Ramos (cell line): ENCODE measurements at regions not wholly inside any gene's neighbourhood (a gene's known extent, or its start where the extent isn't known, plus 50 kb on each side); places are given as distances from the start of the nearest gene placed in this dataset.
"Not testable (repeated sequence)": the region's sequence is repeated elsewhere in the genome, so short reads cannot be mapped to it uniquely, and the experiment has no call there.

Experiments
- in situ Hi-C: fragments of 300-500 bp; cut with MboI; formaldehyde crosslinking; loops from one replicate; pipeline ENCODE4 v1.14.3; 2022; ENCODE audit warnings: low sequenced_read_pairs; ENCODE audit not compliant: unreplicated experiment

- in situ Hi-C loops, result no loop called here
Measured at GRCh38 chr9:31733166-31733565, 651.3 kb upstream of the ACO1 start.

DNA sequence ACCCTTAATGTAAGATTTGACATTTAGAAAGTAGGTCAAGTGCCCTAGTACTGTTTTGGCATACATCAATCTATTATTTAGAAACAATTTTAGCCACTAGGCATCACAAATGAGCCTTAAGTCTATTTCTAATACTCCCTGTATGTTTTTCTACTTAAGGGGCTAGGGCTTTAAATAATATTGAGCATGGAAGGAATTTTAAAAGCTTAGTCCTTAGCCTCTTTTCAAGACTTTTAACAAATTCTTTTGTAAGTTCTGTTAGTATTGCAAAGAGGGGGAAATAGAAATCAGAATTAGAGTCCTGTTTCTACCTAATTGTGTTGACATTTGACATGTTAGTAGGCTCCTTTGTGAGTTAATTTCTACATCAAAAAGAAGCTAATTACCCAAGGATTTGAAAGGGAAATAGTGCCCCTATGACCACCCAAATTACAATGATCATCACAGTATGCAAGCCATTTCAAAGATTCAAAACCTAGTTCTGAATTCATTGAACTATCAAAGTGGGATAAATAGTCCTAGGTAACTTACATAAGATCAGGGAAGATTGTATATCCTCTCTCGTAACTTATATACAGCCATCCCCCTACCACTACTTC is 647.8 kb upstream of the ACO1 start:
- in situ Hi-C loops, result no loop called here

DNA sequence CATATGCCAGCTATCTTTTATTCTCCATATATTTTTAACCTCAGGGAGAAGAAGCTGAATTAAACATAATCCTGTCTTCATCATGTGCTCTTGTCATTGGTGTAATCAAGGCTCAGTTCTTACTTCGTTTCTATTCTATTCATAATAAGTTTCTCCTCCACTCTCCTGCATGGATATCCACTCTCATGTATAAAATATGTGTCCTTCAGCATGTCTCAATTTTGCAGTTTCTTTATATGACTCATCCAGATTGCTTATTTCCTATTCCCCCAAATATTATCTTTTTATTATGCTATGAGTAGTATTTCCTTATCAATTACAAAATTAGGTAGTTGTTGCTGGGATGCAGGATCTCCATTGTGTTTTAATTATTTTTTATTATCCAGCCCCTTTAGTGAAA is 643.7 kb upstream of the ACO1 start:
- in situ Hi-C loops, result no loop called here

DNA sequence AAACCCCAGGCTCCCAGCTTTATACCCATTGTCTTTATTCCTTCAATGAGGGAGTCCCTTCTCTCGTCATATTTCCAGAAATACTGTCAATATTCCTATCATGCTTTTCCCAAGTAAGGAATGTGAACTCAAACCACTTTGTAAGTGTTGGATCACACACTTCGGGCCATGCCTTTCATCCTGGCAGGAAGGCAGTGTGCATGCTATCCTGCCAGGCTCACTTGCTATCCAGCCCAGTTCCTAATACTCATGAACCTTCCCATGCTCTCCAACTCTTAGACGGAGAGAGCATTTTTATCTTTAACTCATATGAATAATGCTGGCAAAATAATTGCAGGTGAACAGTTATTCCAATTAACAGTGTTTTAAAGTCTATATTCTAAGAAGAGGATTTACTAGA is 639.9 kb upstream of the ACO1 start:
- in situ Hi-C loops, result no loop called here

- in situ Hi-C loops, result no loop called here
Measured at GRCh38 chr9:31745468-31745867, 639.0 kb upstream of the ACO1 start.

DNA sequence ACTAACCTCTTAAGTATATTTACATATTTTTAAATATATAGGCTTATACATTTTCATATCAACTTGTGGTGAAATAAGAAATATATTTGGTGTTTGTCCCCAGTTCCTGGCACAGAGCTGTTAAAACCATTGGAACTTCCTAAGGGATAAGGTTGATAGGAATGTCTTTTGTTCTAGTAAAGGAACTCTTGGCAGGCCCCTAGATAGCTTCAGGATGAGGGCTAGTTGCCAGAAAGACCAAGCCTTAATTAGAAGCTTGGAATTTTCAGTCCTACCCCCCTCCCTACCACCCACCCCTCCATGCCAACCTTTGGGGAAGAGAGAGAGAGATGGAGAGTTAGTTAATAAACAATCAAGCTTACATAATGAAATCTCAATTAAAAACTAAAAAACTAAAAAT is 638.6 kb upstream of the ACO1 start:
- in situ Hi-C loops, result no loop called here

DNA sequence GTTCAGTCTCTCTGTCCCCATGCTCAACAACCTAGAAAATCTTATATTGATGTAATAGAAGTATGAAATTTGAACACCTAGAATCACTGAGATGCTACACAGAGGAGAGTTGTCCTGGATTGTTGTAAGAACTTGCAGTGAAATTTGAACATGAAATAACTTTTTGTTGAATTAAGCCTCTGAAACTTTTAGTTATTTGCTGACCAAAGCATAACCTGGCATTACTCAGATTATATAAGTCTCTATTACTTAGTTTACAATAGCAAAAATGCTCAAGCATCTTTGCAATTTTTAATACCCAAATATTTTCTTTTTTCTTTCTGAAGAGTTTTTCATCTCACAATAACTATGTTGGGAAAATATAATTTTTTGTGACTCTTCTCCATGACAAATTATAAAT is 630.7 kb upstream of the ACO1 start:
- in situ Hi-C loops, result no loop called here

DNA sequence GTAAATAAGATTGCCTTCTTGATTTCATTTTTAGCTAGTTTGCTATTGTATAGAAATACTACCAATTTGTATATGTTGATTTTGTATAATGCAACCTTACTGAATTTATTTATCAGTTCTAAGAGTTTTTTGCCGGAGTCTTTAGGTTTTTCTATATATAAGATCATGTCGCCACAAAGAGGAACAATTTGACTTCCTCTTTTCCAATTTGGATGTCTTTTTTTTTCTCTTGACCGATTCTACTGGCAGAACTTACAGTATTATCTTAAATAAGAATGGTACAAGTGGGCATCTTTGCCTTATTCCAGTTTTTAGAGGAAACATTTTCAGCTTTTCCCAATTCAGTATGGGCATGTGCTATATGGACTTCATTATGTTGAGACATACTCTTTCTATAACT is 624.7 kb upstream of the ACO1 start:
- in situ Hi-C loops, result no loop called here

DNA sequence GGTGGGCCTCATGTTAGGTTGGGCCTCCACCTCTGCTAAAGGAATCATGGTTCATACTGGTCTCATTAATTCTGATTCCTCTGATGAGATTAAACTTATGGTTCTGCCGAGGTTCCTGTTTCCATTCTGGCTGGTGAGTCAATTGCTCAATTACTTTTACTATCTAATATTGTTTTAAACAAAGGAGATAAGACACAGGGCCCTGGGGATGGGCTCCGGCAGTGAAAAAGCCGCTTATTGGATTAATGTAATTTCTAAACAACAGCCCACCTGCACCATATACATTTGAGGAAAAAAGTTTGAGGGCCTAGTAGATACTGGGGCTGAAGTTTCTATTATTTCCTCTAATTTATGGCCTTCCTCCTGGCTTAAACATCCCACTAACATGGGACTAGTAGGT is 610.4 kb upstream of the ACO1 start:
- in situ Hi-C loops, result not testable (repeated sequence)

DNA sequence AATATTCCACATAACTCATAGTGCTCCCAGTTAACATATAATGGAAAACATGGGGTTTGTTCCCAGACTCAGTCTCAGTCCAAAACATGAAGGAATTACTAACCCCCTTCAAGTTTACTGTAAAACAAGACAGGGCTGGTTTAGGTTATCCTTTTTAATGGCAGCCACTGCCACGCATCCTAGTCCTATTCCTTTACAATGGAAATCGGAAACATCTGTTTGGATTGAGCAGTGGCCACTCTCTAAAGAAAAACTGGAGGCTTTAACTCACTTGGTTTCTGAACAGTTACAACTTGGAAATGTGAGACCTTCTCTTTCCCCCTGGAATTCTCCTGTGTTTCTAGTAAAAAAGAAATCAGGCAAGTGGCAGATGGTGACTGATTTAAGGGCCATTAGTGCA is 609.9 kb upstream of the ACO1 start:
- in situ Hi-C loops, result no loop called here

GRCh38 chr9:31776471-31776870 is 608.0 kb upstream of the ACO1 start:
- in situ Hi-C loops, result no loop called here

- in situ Hi-C loops, result no loop called here
Measured at GRCh38 chr9:31783491-31783890, 601.0 kb upstream of the ACO1 start.

DNA sequence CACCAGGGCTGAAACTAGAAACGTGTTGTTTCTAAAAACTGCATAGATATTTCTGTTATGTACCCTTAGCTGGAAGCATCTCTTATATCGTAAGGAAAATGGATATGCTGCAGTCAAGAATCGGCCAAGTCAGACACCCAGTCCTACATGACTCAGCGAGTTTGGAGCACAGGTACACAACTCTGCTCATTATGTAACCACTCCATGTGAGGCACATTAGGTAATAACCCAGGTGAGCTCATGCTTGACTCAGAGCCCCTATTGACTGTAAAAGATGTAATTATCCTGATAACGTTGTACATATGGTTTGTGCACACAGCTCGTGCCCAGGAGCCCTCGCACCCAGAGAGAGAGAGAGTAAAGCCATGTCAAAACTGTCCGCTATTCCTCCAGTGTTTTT is 593.7 kb upstream of the ACO1 start:
- in situ Hi-C loops, result no loop called here

DNA sequence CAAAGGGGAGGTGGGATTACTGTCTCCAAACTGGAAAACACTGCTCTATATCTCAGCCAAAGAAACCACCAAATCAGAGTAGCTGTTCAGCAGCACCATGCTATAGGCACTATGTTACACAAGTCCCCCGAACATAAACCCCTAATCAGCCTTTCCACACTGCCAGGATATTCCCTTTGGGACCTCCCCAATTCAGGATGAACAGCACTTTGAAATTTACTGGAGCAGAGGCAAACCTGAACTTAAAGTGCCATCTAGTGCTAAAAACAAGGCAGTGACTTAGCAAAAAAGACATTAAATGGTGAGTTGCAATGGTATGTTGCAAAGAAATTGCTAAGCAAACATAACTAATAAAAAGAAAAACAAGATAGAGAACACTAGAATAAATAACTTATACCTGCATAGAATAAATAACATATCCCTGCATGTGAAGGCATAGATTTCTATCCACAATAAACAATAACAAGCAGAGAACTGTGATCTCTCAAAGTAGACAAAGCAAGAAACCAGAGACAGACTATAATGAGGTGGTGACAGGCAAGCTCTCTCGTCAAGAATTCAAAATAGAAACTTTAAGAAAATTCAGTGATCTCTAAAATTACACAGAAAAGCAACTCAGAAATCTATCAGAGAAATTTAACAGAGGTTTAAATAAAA is 584.4 kb upstream of the ACO1 start:
- in situ Hi-C loops, result no loop called here

- in situ Hi-C loops, result no loop called here
Measured at GRCh38 chr9:31807574-31808256, 576.7 kb upstream of the ACO1 start.

GRCh38 chr9:31808766-31809165 is 575.7 kb upstream of the ACO1 start:
- in situ Hi-C loops, result no loop called here

DNA sequence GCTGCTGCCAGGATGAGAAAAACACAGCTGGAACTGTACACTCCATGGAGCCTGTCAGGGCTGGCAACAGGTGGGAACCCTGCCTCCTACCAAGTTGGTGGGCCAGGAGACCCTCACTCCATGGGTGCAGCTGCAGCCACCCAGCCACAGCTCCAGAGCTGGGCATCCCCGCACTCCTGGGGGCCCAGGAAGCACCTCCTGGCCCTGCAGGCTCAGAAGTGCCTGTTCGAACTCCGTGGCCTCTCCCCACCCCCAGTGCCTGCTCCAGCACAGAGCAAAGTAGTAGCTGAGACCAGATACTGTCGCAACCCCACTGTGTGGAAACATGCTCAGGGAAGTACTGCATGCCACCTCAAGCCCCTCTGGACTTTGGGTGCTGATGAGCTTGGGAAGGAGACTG is 564.0 kb upstream of the ACO1 start:
- in situ Hi-C loops, result no loop called here

DNA sequence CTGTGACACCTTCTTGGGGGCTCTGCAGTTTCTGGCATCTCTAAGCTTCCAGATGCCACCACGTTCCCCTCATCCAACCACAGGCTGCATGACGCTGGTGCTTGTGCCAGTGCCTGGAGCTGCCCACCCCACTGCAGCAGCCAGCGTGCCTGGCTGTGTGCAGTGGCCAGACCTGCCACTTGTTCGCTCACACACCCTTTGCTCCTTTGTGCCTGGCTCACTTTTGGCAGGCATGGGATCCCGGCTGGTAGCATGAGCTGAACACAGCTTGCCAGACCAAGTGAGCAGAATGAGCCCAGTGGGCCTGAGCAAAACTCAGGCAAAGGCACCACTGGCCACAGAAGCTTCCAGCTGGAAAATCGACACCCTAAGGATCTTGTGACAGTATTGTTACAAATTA is 562.9 kb upstream of the ACO1 start:
- in situ Hi-C loops, result no loop called here

GRCh38 chr9:31823365-31823764 is 561.1 kb upstream of the ACO1 start:
- in situ Hi-C loops, result no loop called here

GRCh38 chr9:31824860-31825259 is 559.6 kb upstream of the ACO1 start:
- in situ Hi-C loops, result no loop called here

- in situ Hi-C loops, result no loop called here
Measured at GRCh38 chr9:31837211-31837610, 547.2 kb upstream of the ACO1 start.

GRCh38 chr9:31839273-31839672 is 545.2 kb upstream of the ACO1 start:
- in situ Hi-C loops, result no loop called here
